ENCODE measurements at regions not wholly inside any gene's neighbourhood (a gene's known extent, or its start where the extent isn't known, plus 50 kb on each side); places are given as distances from the start of the nearest gene placed in this dataset.

GRCh38 chr14:66365388-66365787, 120.8 kb upstream of the CCDC196 start:
- TF ChIP-seq CTCF (IDR thresholded peaks at IDR 0.05): no peak
- no peak for TF ChIP-seq POLR2A (IDR thresholded peaks at IDR 0.05)

Data from body of pancreas (tissue), 4 donors.